ENCODE measurements at regions not wholly inside any gene's neighbourhood (a gene's known extent, or its start where the extent isn't known, plus 50 kb on each side); places are given as distances from the start of the nearest gene placed in this dataset.
"Not testable (repeated sequence)": the region's sequence is repeated elsewhere in the genome, so short reads cannot be mapped to it uniquely, and the experiment has no call there.

GRCh38 chr13:31608780-31609179 is 130.5 kb upstream of the RXFP2 start:
- not testable (repeated sequence) for TF ChIP-seq CTCF (conservative IDR thresholded peaks at IDR 0.05; ENCODE audit: low read length); EZH2phosphoT487 (IDR thresholded peaks at IDR 0.05; ENCODE audit: borderline replicate concordance)

Data from Loucy (cell line).